Lower leg skin (tissue), 4 donors: ENCODE measurements at regions not wholly inside any gene's neighbourhood (a gene's known extent, or its start where the extent isn't known, plus 50 kb on each side); places are given as distances from the start of the nearest gene placed in this dataset.

Experiments used
- DNase-seq, 2 donors: peaks; one replicate each; pipeline ENCODE4 v3.0.0-alpha.2; 2019; ENCODE audit warnings: low spot score in 2 of 2
- H3K4me3 ChIP-seq: fragments of 200-600 bp; sonication (generic); 2 replicates; pipeline ENCODE4 v1.5.1; 2017; ENCODE audit warnings: mild to moderate bottlenecking, low read depth; ENCODE audit not compliant: poor library complexity, severe bottlenecking
- POLR2A ChIP-seq, 2 donors: fragments of 450-650 bp; IDR thresholded peaks; one replicate each; pipeline ENCODE4 v1.6.1; 2016 to 2017; ENCODE audit warnings: antibody characterized with exemption in 2 of 2, mild to moderate bottlenecking in 1 of 2, moderate library complexity in 1 of 2
- WGBS, 2 donors: methylation state at CpG; one replicate each; pipeline ENCODE4 v1.1.5; 2018; 5-methylcytosine and 5-hydroxymethylcytosine counted together
- intact Hi-C: fragments of 100-400 bp; cut with DNase I; formaldehyde crosslinking; loops from one replicate; pipeline ENCODE4 v1.15.0; 2023; ENCODE audit warnings: low total_unique reads
- TF ChIP-seq, protein P1 (sequence below), 3 donors: fragments of 450-650 bp; IDR thresholded peaks; one replicate each; pipeline ENCODE4 v1.5.1; 2016; ENCODE audit warnings: antibody characterized with exemption in 3 of 3, mild to moderate bottlenecking in 3 of 3, moderate library complexity in 2 of 3

DNA sequence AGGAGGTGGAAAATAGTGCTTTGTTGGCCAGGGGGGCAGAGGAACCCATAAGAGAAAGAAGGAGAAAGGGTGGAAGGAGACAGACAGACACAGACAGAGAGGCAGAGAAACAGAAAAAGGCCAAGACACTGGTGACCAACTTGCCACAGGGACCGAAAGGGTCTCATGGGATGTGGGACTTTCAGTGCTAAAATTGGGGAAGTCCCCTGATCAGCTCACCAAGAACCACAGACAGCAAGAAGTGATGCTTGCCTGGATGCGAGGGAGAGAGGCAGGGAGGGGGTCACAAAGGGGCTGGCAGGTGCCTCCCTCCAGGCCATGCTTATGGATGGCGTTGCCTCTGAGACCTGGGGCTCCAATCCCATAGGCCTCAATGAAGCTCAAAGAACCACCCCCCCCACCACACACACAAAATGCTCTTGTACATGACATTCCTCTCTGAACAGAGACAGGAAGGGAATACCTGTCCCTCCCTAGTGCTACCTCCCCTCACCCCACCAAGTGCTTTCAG lies 413.4 kb downstream of the MN1 start:
- intact Hi-C loops = no loop called here
- peak in 1 of 2 donors; percentile 53 for DNase-seq
- no peak overlapping the region for H3K4me3 ChIP-seq
- WGBS, 2 donors = 75 to 91% methylated on average over 3 of the region's 3 CpGs
- TF ChIP-seq, protein P1, sequence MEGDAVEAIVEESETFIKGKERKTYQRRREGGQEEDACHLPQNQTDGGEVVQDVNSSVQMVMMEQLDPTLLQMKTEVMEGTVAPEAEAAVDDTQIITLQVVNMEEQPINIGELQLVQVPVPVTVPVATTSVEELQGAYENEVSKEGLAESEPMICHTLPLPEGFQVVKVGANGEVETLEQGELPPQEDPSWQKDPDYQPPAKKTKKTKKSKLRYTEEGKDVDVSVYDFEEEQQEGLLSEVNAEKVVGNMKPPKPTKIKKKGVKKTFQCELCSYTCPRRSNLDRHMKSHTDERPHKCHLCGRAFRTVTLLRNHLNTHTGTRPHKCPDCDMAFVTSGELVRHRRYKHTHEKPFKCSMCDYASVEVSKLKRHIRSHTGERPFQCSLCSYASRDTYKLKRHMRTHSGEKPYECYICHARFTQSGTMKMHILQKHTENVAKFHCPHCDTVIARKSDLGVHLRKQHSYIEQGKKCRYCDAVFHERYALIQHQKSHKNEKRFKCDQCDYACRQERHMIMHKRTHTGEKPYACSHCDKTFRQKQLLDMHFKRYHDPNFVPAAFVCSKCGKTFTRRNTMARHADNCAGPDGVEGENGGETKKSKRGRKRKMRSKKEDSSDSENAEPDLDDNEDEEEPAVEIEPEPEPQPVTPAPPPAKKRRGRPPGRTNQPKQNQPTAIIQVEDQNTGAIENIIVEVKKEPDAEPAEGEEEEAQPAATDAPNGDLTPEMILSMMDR (IDR thresholded peaks at IDR 0.05) = no peak
- TF ChIP-seq POLR2A (IDR thresholded peaks at IDR 0.05) = no peak

DNA sequence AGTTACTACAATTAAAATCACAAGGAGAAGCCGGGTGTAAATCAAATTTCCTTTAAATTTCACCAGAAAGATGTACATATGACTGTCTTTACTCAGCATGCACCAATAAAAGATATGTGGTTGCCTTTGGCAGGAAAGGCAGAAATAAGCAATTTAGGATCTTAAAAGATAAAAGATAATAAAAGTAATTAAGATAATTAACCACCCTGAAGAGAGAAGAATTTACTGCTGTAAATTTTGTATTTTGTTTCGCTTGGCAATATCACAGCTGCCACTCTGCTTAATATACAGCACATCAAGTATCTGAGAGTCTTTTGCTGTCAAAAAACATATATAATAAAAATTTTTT lies 411.9 kb downstream of the MN1 start:
- WGBS, 2 donors = 86 to 87% methylated on average over 2 of the region's 2 CpGs
- no peak for DNase-seq
- H3K4me3 ChIP-seq = no peak overlapping the region
- TF ChIP-seq, protein P1 (IDR thresholded peaks at IDR 0.05) = no peak
- TF ChIP-seq POLR2A (IDR thresholded peaks at IDR 0.05) = no peak
- intact Hi-C loops = no loop called here

DNA sequence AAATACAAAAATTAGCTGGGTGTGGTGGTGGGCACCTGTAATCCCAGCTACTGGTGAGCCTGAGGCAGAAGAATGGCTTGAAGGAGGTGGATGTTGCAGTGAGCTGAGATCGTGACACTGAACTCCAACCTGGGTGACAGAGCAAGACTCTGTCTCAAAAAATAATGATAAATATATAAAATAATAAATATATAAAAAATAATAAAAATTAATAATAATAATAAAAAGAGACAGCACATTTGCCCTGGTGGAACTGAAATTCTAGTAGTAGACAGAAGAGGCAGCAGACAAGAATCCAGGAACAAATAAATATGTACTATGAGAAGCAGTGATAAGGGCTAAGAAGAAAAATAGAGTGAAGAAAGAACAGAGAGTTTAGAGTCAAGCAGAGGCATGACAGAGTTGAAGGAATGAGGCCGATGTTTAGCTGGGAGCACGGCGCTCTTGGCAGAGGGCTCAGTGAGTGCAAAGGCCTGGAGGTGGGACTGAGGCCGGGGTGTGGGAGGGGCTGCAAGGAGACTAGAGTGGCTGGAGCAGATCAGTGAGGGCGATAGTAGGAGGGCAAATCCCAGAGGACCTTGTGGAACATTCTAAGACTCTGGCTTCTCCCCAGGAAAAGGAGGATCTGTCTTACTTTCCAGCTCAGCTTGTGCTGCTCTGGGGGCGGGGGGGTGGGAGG lies 410.3 kb downstream of the MN1 start:
- 31 to 39% methylated on average over 7 of the region's 7 CpGs for WGBS, 2 donors
- DNase-seq = peak in 1 of 2 donors; percentile 66
- intact Hi-C loops = no loop called here
- H3K4me3 ChIP-seq = no peak overlapping the region
- TF ChIP-seq, protein P1 (IDR thresholded peaks at IDR 0.05) = no peak
- TF ChIP-seq POLR2A (IDR thresholded peaks at IDR 0.05) = no peak

DNA sequence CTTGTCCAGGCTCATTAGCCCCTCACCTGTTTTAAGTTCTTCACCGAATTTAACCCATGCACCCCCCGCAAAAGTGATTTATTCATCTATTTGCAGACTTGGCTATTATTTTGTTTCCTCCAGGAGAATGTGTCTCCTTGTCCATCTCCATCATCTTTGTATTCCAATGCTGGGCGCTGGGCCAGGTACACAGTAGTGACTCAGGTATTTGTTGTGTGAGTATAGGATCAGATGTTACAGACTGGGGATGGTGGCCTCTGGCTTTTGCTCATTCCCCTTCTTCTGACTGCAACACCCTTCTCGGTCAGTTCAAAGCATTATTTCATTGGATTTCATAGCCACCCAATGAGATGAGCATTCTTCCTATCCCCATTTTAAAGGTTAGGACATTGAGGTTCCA lies 408.2 kb downstream of the MN1 start:
- TF ChIP-seq POLR2A (IDR thresholded peaks at IDR 0.05) = no peak
- TF ChIP-seq, protein P1 (IDR thresholded peaks at IDR 0.05) = no peak
- DNase-seq = no peak
- no peak overlapping the region for H3K4me3 ChIP-seq
- WGBS, 2 donors = 82 to 88% methylated on average over 4 of the region's 4 CpGs
- intact Hi-C loops = no loop called here

DNA sequence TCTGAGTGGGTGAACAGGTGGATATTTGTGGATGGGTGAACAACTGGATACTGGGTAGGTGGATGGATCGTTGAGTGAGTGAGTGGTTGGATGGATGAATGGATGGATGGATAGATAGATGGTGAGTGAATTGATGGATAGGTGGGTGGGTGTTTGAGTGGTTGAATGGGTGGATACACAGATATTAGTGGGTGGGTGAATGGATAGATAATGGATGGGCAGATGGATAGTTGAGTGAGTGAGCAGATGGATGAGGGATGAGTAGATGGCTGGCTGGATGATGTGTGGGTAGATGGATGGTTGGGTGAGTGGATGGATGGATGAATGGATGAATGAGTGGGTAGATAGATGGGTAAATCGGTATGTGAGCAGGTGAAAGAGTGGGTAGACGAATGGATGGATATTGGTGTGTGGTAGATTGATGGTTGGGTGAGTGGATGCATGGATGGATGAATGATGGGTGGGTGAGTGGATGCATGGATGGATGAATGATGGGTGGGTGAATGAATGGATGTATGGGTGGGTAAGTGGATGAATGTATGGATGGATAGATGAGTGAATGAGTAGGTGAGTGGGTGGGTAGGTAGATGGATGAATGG lies 406.7 kb downstream of the MN1 start:
- intact Hi-C loops = no loop called here
- 88 to 95% methylated on average over 3 of the region's 3 CpGs for WGBS, 2 donors
- no peak for TF ChIP-seq POLR2A (IDR thresholded peaks at IDR 0.05)
- TF ChIP-seq, protein P1 (IDR thresholded peaks at IDR 0.05) = peak in 1 of 3 donors; percentile 26
- no peak for DNase-seq
- no peak overlapping the region for H3K4me3 ChIP-seq
